ENCODE measurements at regions not wholly inside any gene's neighbourhood (a gene's known extent, or its start where the extent isn't known, plus 50 kb on each side); places are given as distances from the start of the nearest gene placed in this dataset.
"Not testable (repeated sequence)": the region's sequence is repeated elsewhere in the genome, so short reads cannot be mapped to it uniquely, and the experiment has no call there.

GRCh38 chr4:128536746-128537145 is 249.1 kb upstream of the PGRMC2 start:
- Mint-ChIP-seq H3K4me1 (no peaks in the 10 kb centered on the region), H3K27me3 (peaks cover 6 to 15% (median 8%) of the 10 kb centered on the region in 3 donors), H3K4me3 (no peak overlapping the region), H3K9me3 (peaks cover 0 to 4% (median 0%) of the 10 kb centered on the region in 7 donors), H3K27ac (no peak overlapping the region), H3K36me3 (no peaks in the 10 kb centered on the region)
- DNase-seq (no peak), ATAC-seq (ENCODE audit: low read depth in 2 of 2) (no peak)

GRCh38 chr4:128535510-128535909 is 247.9 kb upstream of the PGRMC2 start:
- not testable (repeated sequence) for H3K9me3 Mint-ChIP-seq; H3K4me1 Mint-ChIP-seq; H3K27ac Mint-ChIP-seq; H3K4me3 Mint-ChIP-seq; ATAC-seq (ENCODE audit: low read depth in 2 of 2); DNase-seq; H3K36me3 Mint-ChIP-seq
- peaks cover 6 to 15% (median 8%) of the 10 kb centered on the region in 3 donors for H3K27me3 Mint-ChIP-seq

GRCh38 chr4:128528793-128529553 is 241.4 kb upstream of the PGRMC2 start:
- no peak for ATAC-seq (ENCODE audit: low read depth in 2 of 2)
- H3K27me3 Mint-ChIP-seq: peaks cover under 1 to 8% (median 4%) of the 10 kb centered on the region in 3 donors
- H3K4me3 Mint-ChIP-seq: no peak overlapping the region
- H3K36me3 Mint-ChIP-seq: no peaks in the 10 kb centered on the region
- no peak for DNase-seq
- H3K9me3 Mint-ChIP-seq: peaks cover 0 to 4% (median 0%) of the 10 kb centered on the region in 7 donors
- H3K27ac Mint-ChIP-seq: no peak overlapping the region
- peaks cover 0 to 7% (median 0%) of the 10 kb centered on the region in 3 donors for H3K4me1 Mint-ChIP-seq

GRCh38 chr4:128527946-128528576 is 240.4 kb upstream of the PGRMC2 start:
- DNase-seq (no peak), ATAC-seq (ENCODE audit: low read depth in 2 of 2) (no peak)
- no peak overlapping the region for H3K27ac Mint-ChIP-seq
- no peaks in the 10 kb centered on the region for H3K36me3 Mint-ChIP-seq
- H3K9me3 Mint-ChIP-seq: peaks cover 0 to 4% (median 0%) of the 10 kb centered on the region in 7 donors
- H3K4me1 Mint-ChIP-seq: peaks cover 0 to 7% (median 0%) of the 10 kb centered on the region in 3 donors
- H3K27me3 Mint-ChIP-seq: peaks cover 5 to 8% (median 7%) of the 10 kb centered on the region in 3 donors
- H3K4me3 Mint-ChIP-seq: no peak overlapping the region

- no peaks in the 10 kb centered on the region for H3K36me3 Mint-ChIP-seq
- no peak overlapping the region for H3K4me3 Mint-ChIP-seq
- H3K27me3 Mint-ChIP-seq: peaks cover 6 to 11% (median 9%) of the 10 kb centered on the region in 3 donors
- DNase-seq (no peak), ATAC-seq (ENCODE audit: low read depth in 2 of 2) (no peak)
- H3K9me3 Mint-ChIP-seq: peaks cover 0 to 4% (median 0%) of the 10 kb centered on the region in 7 donors
- H3K27ac Mint-ChIP-seq: no peak overlapping the region
- peaks cover 0 to 7% (median 0%) of the 10 kb centered on the region in 3 donors for H3K4me1 Mint-ChIP-seq
Measured at GRCh38 chr4:128527351-128527750, 239.7 kb upstream of the PGRMC2 start.

- ATAC-seq (ENCODE audit: low read depth in 2 of 2): no peak
- DNase-seq: no peak
- H3K4me1 Mint-ChIP-seq: peaks cover 0 to 7% (median 0%) of the 10 kb centered on the region in 3 donors
- H3K27ac Mint-ChIP-seq: no peak overlapping the region
- peaks cover 0 to 4% (median 0%) of the 10 kb centered on the region in 7 donors for H3K9me3 Mint-ChIP-seq
- no peaks in the 10 kb centered on the region for H3K36me3 Mint-ChIP-seq
- H3K4me3 Mint-ChIP-seq: no peak overlapping the region
- peaks cover 13 to 15% (median 14%) of the 10 kb centered on the region in 3 donors for H3K27me3 Mint-ChIP-seq
Measured at GRCh38 chr4:128525992-128526630, 238.5 kb upstream of the PGRMC2 start.

GRCh38 chr4:128525387-128525786 is 237.8 kb upstream of the PGRMC2 start:
- H3K27ac Mint-ChIP-seq: no peak overlapping the region
- H3K4me1 Mint-ChIP-seq: peaks cover 0 to 7% (median 0%) of the 10 kb centered on the region in 3 donors
- ATAC-seq (ENCODE audit: low read depth in 2 of 2) (no peak), DNase-seq (no peak)
- peaks cover 0 to 4% (median 2%) of the 10 kb centered on the region in 7 donors for H3K9me3 Mint-ChIP-seq
- no peaks in the 10 kb centered on the region for H3K36me3 Mint-ChIP-seq
- no peak overlapping the region for H3K4me3 Mint-ChIP-seq
- H3K27me3 Mint-ChIP-seq: peaks cover 13 to 15% (median 14%) of the 10 kb centered on the region in 3 donors

GRCh38 chr4:128524311-128524710 is 236.7 kb upstream of the PGRMC2 start:
- ATAC-seq (ENCODE audit: low read depth in 2 of 2) (no peak), DNase-seq (no peak)

GRCh38 chr4:128521648-128522111 is 234.1 kb upstream of the PGRMC2 start:
- Mint-ChIP-seq H3K36me3 (no peaks in the 10 kb centered on the region), H3K4me3 (no peak overlapping the region), H3K27me3 (peaks cover 13 to 15% (median 14%) of the 10 kb centered on the region in 3 donors), H3K27ac (no peak overlapping the region), H3K4me1 (peaks cover 0 to 7% (median 0%) of the 10 kb centered on the region in 3 donors), H3K9me3 (peaks cover 0 to 4% (median 2%) of the 10 kb centered on the region in 7 donors)
- ATAC-seq (ENCODE audit: low read depth in 2 of 2): no peak
- DNase-seq: no peak

More at GRCh38 chr4:128524311-128524710, 236.7 kb upstream of the PGRMC2 start:
- Mint-ChIP-seq H3K27ac (no peak overlapping the region), H3K36me3 (no peaks in the 10 kb centered on the region), H3K27me3 (peaks cover 13 to 15% (median 14%) of the 10 kb centered on the region in 3 donors), H3K4me3 (no peak overlapping the region), H3K9me3 (peaks cover 0 to 4% (median 2%) of the 10 kb centered on the region in 7 donors), H3K4me1 (peaks cover 0 to 7% (median 0%) of the 10 kb centered on the region in 3 donors)

GRCh38 chr4:128521156-128521555 is 233.5 kb upstream of the PGRMC2 start:
- H3K4me3 Mint-ChIP-seq: no peak overlapping the region
- peaks cover 13 to 15% (median 14%) of the 10 kb centered on the region in 3 donors for H3K27me3 Mint-ChIP-seq
- ATAC-seq (ENCODE audit: low read depth in 2 of 2) (no peak), DNase-seq (no peak)
- no peak overlapping the region for H3K27ac Mint-ChIP-seq
- no peaks in the 10 kb centered on the region for H3K36me3 Mint-ChIP-seq
- H3K9me3 Mint-ChIP-seq: peaks cover 0 to 4% (median 2%) of the 10 kb centered on the region in 7 donors
- peaks cover 0 to 7% (median 0%) of the 10 kb centered on the region in 3 donors for H3K4me1 Mint-ChIP-seq

- ATAC-seq (ENCODE audit: low read depth in 2 of 2) (no peak), DNase-seq (no peak)
- Mint-ChIP-seq H3K4me3 (no peak overlapping the region), H3K4me1 (no peaks in the 10 kb centered on the region), H3K27me3 (peaks cover 13 to 15% (median 14%) of the 10 kb centered on the region in 3 donors), H3K27ac (no peak overlapping the region), H3K36me3 (no peaks in the 10 kb centered on the region), H3K9me3 (peaks cover 0 to 4% (median 2%) of the 10 kb centered on the region in 7 donors)
Measured at GRCh38 chr4:128519163-128519830, 231.7 kb upstream of the PGRMC2 start.

GRCh38 chr4:128517739-128518510 is 230.3 kb upstream of the PGRMC2 start:
- peaks cover 0 to 1% of the 10 kb centered on the region in 2 donors for H3K36me3 Mint-ChIP-seq
- H3K4me3 Mint-ChIP-seq: no peak overlapping the region
- DNase-seq: no peak
- H3K27me3 Mint-ChIP-seq: peaks cover 7 to 14% (median 8%) of the 10 kb centered on the region in 3 donors
- no peak overlapping the region for H3K27ac Mint-ChIP-seq
- ATAC-seq (ENCODE audit: low read depth in 2 of 2): no peak
- H3K4me1 Mint-ChIP-seq: no peaks in the 10 kb centered on the region
- peaks cover 0 to 4% (median 2%) of the 10 kb centered on the region in 7 donors for H3K9me3 Mint-ChIP-seq
